ENCODE measurements at regions not wholly inside any gene's neighbourhood (a gene's known extent, or its start where the extent isn't known, plus 50 kb on each side); places are given as distances from the start of the nearest gene placed in this dataset.
"Not testable (repeated sequence)": the region's sequence is repeated elsewhere in the genome, so short reads cannot be mapped to it uniquely, and the experiment has no call there.

- DNase-seq = no peak
These were observed 197.8 kb downstream of the MEMO1 start for GRCh38 chr2:31813016-31813415.

GRCh38 chr2:31812051-31812798 is 198.6 kb downstream of the MEMO1 start:
- DNase-seq = peak in 1 of 51 donors; percentile 1

- DNase-seq = no peak
These were observed 199.3 kb downstream of the MEMO1 start for GRCh38 chr2:31811482-31811881.

GRCh38 chr2:31810200-31810917 is 200.4 kb downstream of the MEMO1 start:
- no peak for DNase-seq

- DNase-seq = no peak
These were observed 205.1 kb downstream of the MEMO1 start for GRCh38 chr2:31805688-31806087.

- DNase-seq = not testable (repeated sequence)
These were observed 207.2 kb downstream of the MEMO1 start for GRCh38 chr2:31803481-31804153.

- DNase-seq = no peak
These were observed 208.1 kb downstream of the MEMO1 start for GRCh38 chr2:31802711-31803110.

GRCh38 chr2:31799282-31799681 is 211.5 kb downstream of the MEMO1 start:
- not testable (repeated sequence) for DNase-seq

GRCh38 chr2:31788273-31788672 is 207.5 kb upstream of the SRD5A2 start:
- no peak for DNase-seq

GRCh38 chr2:31785876-31786275 is 205.1 kb upstream of the SRD5A2 start:
- DNase-seq = no peak

GRCh38 chr2:31784868-31785267 is 204.1 kb upstream of the SRD5A2 start:
- no peak for DNase-seq

- DNase-seq = not testable (repeated sequence)
These were observed 202.8 kb upstream of the SRD5A2 start for GRCh38 chr2:31783446-31784091.

GRCh38 chr2:31778153-31778552 is 197.4 kb upstream of the SRD5A2 start:
- no peak for DNase-seq

- no peak for DNase-seq
These were observed 190.0 kb upstream of the SRD5A2 start for GRCh38 chr2:31770741-31771140.

GRCh38 chr2:31765078-31765945 is 184.6 kb upstream of the SRD5A2 start:
- DNase-seq = peak in 1 of 51 donors; percentile 12

- no peak for DNase-seq
These were observed 183.4 kb upstream of the SRD5A2 start for GRCh38 chr2:31764169-31764568.

- DNase-seq = no peak
These were observed 181.3 kb upstream of the SRD5A2 start for GRCh38 chr2:31762085-31762484.

GRCh38 chr2:31757351-31757750 is 176.6 kb upstream of the SRD5A2 start:
- DNase-seq = not testable (repeated sequence)

- not testable (repeated sequence) for DNase-seq
These were observed 168.0 kb upstream of the SRD5A2 start for GRCh38 chr2:31748746-31749145.

GRCh38 chr2:31748041-31748440 is 167.3 kb upstream of the SRD5A2 start:
- no peak for DNase-seq

- DNase-seq = no peak
These were observed 158.4 kb upstream of the SRD5A2 start for GRCh38 chr2:31739161-31739560.

All from hypothalamus (tissue), 51 donors.